T-cell (primary cell): ENCODE measurements at regions not wholly inside any gene's neighbourhood (a gene's known extent, or its start where the extent isn't known, plus 50 kb on each side); places are given as distances from the start of the nearest gene placed in this dataset.

Experiments used
- ATAC-seq, 4 experiments: fragments of 200-7000 bp in 3 of 4; fragments of 150-1000 bp in 1 of 4; cut with Tn5 transposase; replicated peaks in 1 of 4; 1 replicate in 3 of 4; 2 replicates in 1 of 4; pipeline ENCODE4 v1.10.0; 2021; ENCODE audit warnings: moderate library complexity in 3 of 4, mild to moderate bottlenecking in 2 of 4, moderate number of reproducible peaks in 1 of 4
- CTCF ChIA-PET, 2 donors: fragments of 300-600 bp; sonication (Branson Sonifier 250); formaldehyde crosslinking; loops; one replicate each; lab custom pipeline; 2022; ENCODE audit warnings: antibody characterized with exemption in 2 of 2; lab: Charles Lee
- POLR2A ChIA-PET, 2 donors: fragments of 300-600 bp; sonication (Branson Sonifier 250); formaldehyde crosslinking; loops; one replicate each; lab custom pipeline; 2022; ENCODE audit warnings: antibody characterized with exemption in 2 of 2; lab: Charles Lee
- DNase-seq, 35 experiments: peaks; one replicate each; pipeline versions ENCODE4 v3.0.0 to v3.0.0-alpha.2; 2013 to 2023
- H3K27ac ChIP-seq: one replicate; pipeline ENCODE4 v1.5.1; 2013; ENCODE audit warnings: low read length
- H3K27me3 ChIP-seq, 2 experiments: replicated peaks in 1 of 2; 1 replicate in 1 of 2; 2 replicates in 1 of 2; pipeline versions ENCODE4 v1.6.1 to v1.7.0; 2013; ENCODE audit warnings: low read length in 1 of 2, mixed read lengths in 1 of 2; ENCODE audit not compliant: control insufficient read depth in 2 of 2, insufficient read depth in 2 of 2; ENCODE audit errors: extremely low read depth in 1 of 2
- H3K36me3 ChIP-seq, 2 donors: 1 replicate in 1 of 2; 2 replicates in 1 of 2; pipeline versions ENCODE4 v1.6.1 to v1.7.0; 2013; ENCODE audit warnings: low read length in 1 of 2; ENCODE audit not compliant: control insufficient read depth in 2 of 2, insufficient read depth in 1 of 2; ENCODE audit errors: extremely low read depth in 1 of 2
- H3K4me1 ChIP-seq, 2 experiments: 1 replicate in 1 of 2; 2 replicates in 1 of 2; pipeline versions ENCODE4 v1.6.1 to v1.7.0; 2013; ENCODE audit warnings: low read length in 2 of 2, mixed read lengths in 1 of 2; ENCODE audit not compliant: insufficient read depth in 2 of 2, control insufficient read depth in 1 of 2; ENCODE audit errors: extremely low read depth in 1 of 2
- H3K4me3 ChIP-seq, 2 donors: 1 replicate in 1 of 2; 2 replicates in 1 of 2; pipeline versions ENCODE4 v1.5.1 to v1.7.0; 2013; ENCODE audit warnings: mild to moderate bottlenecking in 2 of 2, low read length in 1 of 2, moderate library complexity in 1 of 2; ENCODE audit not compliant: control insufficient read depth in 1 of 2; ENCODE audit errors: extremely low read depth in 1 of 2
- H3K9me3 ChIP-seq: 2 replicates; pipeline ENCODE4 v1.7.0; 2013
- H3K27ac Mint-ChIP-seq, 2 donors: one replicate each; pipeline ENCODE4 v1.8.0; 2020 to 2021; ENCODE audit warnings: mild to moderate bottlenecking in 2 of 2, mixed read lengths in 2 of 2
- H3K27me3 Mint-ChIP-seq, 2 donors: one replicate each; pipeline ENCODE4 v1.8.0; 2021 to 2022; ENCODE audit warnings: mixed read lengths in 2 of 2
- H3K36me3 Mint-ChIP-seq: one replicate; pipeline ENCODE4 v1.8.0; 2021; ENCODE audit warnings: mixed read lengths
- H3K4me1 Mint-ChIP-seq, 3 donors: one replicate each; pipeline ENCODE4 v1.8.0; 2020 to 2022; ENCODE audit warnings: mixed read lengths in 3 of 3, mild to moderate bottlenecking in 1 of 3
- H3K4me3 Mint-ChIP-seq, 3 donors: one replicate each; pipeline ENCODE4 v1.8.0; 2020 to 2022; ENCODE audit warnings: mild to moderate bottlenecking in 3 of 3, mixed read lengths in 3 of 3, moderate library complexity in 3 of 3
- H3K9me3 Mint-ChIP-seq, 3 donors: one replicate each; pipeline ENCODE4 v1.8.0; 2020 to 2022; ENCODE audit warnings: mixed read lengths in 3 of 3
- WGBS: methylation state at CpG from one replicate; pipeline ENCODE4 v1.1.5; 2013; ENCODE audit warnings: missing lambda C conversion rate; ENCODE audit not compliant: insufficient coverage; 5-methylcytosine and 5-hydroxymethylcytosine counted together

DNA sequence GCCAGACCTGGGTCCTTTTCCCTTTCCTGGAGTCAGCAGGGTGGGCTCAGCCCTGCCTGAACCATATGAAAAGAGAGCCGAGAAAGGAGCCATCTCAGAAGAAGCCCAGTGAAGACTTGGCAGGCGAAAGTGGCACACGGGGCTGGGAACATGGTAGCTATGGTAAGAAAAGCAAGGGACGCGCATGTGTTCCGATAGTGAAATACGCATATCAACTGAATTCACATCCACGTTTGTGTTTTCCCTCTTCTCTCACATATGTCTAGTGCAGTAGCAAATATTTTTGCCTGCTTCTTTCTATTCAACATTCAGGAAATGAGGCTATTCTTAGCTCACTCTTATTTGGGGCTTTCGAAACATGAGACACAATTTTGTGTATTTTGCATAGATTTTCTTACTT lies 54.1 kb upstream of the PEG3 start:
- POLR2A ChIA-PET: no interaction called here

DNA sequence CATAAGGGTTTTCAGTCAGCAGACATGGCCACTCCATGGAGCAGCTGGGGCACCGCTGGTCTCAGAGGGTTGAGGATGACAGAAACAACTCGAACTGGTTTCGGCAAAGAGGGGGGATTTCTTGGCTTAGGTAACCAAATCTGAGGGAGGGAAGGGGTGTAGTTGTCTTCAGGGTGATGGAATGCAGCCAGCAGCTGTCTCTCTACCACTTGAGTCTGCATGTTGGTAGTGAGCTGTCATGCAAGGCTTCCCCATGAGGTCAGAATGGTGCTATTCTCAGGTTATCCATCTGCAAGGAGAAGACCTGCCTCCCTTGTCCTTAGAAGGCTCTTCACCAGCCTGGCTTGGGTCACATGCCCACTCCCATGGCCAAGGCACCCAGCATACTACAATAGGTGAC lies 55.6 kb upstream of the PEG3 start:
- H3K4me1 Mint-ChIP-seq: no peaks in the 10 kb centered on the region
- peaks cover 23 to 40% (median 27%) of the 10 kb centered on the region in 3 donors for H3K9me3 Mint-ChIP-seq
- DNase-seq: no peak
- H3K27me3 Mint-ChIP-seq: no peaks in the 10 kb centered on the region
- no peaks in the 10 kb centered on the region for H3K36me3 ChIP-seq
- H3K27ac Mint-ChIP-seq: no peak overlapping the region
- no peaks in the 10 kb centered on the region for H3K36me3 Mint-ChIP-seq
- H3K4me3 ChIP-seq: no peak overlapping the region
- no peak overlapping the region for H3K4me3 Mint-ChIP-seq
- ChIA-PET POLR2A (no interaction called here), CTCF (no interaction called here)
- ATAC-seq: no peak
- no peaks in the 10 kb centered on the region for H3K4me1 ChIP-seq
- H3K9me3 ChIP-seq: no peaks in the 10 kb centered on the region
- 85% methylated on average over 3 of the region's 3 CpGs for WGBS
- H3K27me3 ChIP-seq: peaks cover 0 to 2% of the 10 kb centered on the region in 2 experiments
- no peak overlapping the region for H3K27ac ChIP-seq

More for the DNA sequence above, 54.1 kb upstream of the PEG3 start:
- Histone ChIP-seq H3K36me3 (no peaks in the 10 kb centered on the region), H3K9me3 (no peaks in the 10 kb centered on the region), H3K27me3 (peaks cover 0 to 2% of the 10 kb centered on the region in 2 experiments), H3K27ac (no peak overlapping the region), H3K4me3 (no peak overlapping the region), H3K4me1 (no peaks in the 10 kb centered on the region)
- ATAC-seq (no peak), DNase-seq (no peak)
- Mint-ChIP-seq H3K27ac (no peak overlapping the region), H3K27me3 (peaks cover 0 to 4% of the 10 kb centered on the region in 2 donors), H3K9me3 (peaks cover 27 to 32% (median 29%) of the 10 kb centered on the region in 3 donors), H3K4me3 (no peak overlapping the region), H3K4me1 (no peaks in the 10 kb centered on the region), H3K36me3 (no peaks in the 10 kb centered on the region)
- WGBS: 50% methylated on average over 1 of the region's 9 CpGs
- CTCF ChIA-PET: no interaction called here

DNA sequence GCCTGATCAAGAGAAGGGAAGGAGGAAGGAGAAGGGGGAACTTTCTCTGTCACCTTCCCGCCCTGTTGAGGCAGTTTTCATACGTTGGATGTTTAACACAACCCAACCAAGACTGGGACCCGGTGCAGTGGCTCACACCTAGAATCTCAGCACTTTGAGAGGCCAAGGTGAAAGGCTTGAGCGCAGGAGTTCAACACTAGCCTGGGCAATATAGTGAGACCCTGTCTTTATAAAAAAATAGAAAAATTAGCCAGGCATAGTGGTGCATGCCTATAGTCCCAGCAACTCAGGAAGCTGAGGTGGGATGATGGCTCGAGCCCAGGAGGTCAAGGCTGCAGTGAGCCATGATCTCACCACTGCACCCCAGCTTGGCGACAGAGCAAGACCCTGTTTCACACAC lies 59.4 kb upstream of the PEG3 start:
- H3K4me3 ChIP-seq: no peak overlapping the region
- no peak overlapping the region for H3K27ac Mint-ChIP-seq
- no peaks in the 10 kb centered on the region for H3K36me3 Mint-ChIP-seq
- H3K27me3 Mint-ChIP-seq: no peaks in the 10 kb centered on the region
- H3K36me3 ChIP-seq: no peaks in the 10 kb centered on the region
- H3K9me3 Mint-ChIP-seq: peaks cover 20 to 53% (median 36%) of the 10 kb centered on the region in 3 donors
- no peak for DNase-seq
- no peak overlapping the region for H3K27ac ChIP-seq
- H3K4me1 ChIP-seq: no peaks in the 10 kb centered on the region
- H3K4me3 Mint-ChIP-seq: no peak overlapping the region
- ChIA-PET CTCF (no interaction called here), POLR2A (no interaction called here)
- H3K27me3 ChIP-seq: no peaks in the 10 kb centered on the region
- 86% methylated on average over 2 of the region's 6 CpGs for WGBS
- ATAC-seq: no peak
- no peaks in the 10 kb centered on the region for H3K4me1 Mint-ChIP-seq
- H3K9me3 ChIP-seq: peaks cover 2% of the 10 kb centered on the region

DNA sequence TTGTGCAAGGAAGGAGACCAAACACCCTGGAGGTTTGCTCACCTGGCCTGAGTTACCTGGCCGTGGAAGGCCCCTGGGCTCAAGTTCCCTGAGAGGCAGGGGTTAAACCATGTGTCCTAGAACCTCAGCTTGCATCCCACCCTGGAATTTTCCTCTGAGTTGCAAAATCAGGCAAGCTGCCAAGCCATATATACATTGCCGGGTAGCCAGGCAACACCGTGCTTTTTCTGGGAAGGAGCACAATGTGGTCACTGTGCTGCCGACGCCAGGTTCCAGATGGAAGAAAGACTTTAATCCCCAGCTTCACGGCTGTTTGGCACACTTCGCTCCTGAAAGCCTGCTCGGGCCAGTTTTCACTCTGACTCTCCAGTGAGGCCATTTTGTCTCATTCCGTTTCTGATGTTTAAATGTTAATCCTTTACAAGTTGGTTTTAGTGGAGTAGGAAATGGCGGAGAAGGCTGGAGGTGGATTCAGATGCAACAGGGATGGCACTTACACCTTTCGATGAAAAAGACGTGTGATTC lies 60.1 kb upstream of the PEG3 start:
- peaks cover 2% of the 10 kb centered on the region for H3K9me3 ChIP-seq
- ChIA-PET CTCF (no interaction called here), POLR2A (no interaction called here)
- H3K4me3 ChIP-seq: no peak overlapping the region
- no peaks in the 10 kb centered on the region for H3K36me3 ChIP-seq
- Mint-ChIP-seq H3K4me3 (no peak overlapping the region), H3K27me3 (no peaks in the 10 kb centered on the region), H3K36me3 (no peaks in the 10 kb centered on the region), H3K9me3 (peaks cover 20 to 58% (median 34%) of the 10 kb centered on the region in 3 donors), H3K27ac (no peak overlapping the region), H3K4me1 (no peaks in the 10 kb centered on the region)
- no peak for ATAC-seq
- DNase-seq: no peak
- 90% methylated on average over 9 of the region's 12 CpGs for WGBS
- H3K27me3 ChIP-seq: no peaks in the 10 kb centered on the region
- H3K4me1 ChIP-seq: no peaks in the 10 kb centered on the region
- no peak overlapping the region for H3K27ac ChIP-seq

DNA sequence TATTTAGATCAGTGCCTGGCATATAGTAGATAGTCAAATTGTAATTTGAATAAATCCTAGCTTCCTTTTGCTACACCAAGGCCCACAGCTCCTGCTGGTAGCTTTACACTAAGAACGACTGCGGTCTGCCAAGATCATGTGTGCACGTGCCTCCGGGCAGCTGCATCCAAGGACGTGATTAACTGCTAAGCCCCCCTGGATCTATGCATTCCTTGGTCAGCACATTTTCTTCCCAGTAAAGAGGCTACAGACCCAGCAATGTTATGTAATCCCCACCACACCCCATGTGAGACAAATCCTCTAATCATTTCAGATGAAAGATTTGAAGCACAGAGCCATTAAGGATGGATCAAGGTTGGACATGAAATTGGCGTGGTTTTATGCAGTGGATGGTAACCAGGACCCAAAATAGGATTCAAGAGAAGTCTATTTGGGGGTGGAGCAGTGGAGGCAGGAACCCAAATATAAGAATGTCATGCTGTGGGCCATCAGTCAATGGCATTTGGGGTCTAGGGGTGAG lies 65.2 kb upstream of the PEG3 start:
- CTCF ChIA-PET: no interaction called here
- Histone ChIP-seq H3K4me3 (no peak overlapping the region), H3K27ac (no peak overlapping the region), H3K36me3 (no peaks in the 10 kb centered on the region), H3K4me1 (no peaks in the 10 kb centered on the region), H3K27me3 (no peaks in the 10 kb centered on the region), H3K9me3 (peaks cover 2% of the 10 kb centered on the region)
- DNase-seq (no peak), ATAC-seq (no peak)
- peaks cover 15 to 61% (median 47%) of the 10 kb centered on the region in 3 donors for H3K9me3 Mint-ChIP-seq
- 90% methylated on average over 6 of the region's 6 CpGs for WGBS
- H3K27me3 Mint-ChIP-seq: no peaks in the 10 kb centered on the region
- POLR2A ChIA-PET: no interaction called here
- H3K36me3 Mint-ChIP-seq: no peaks in the 10 kb centered on the region
- no peak overlapping the region for H3K4me3 Mint-ChIP-seq
- no peak overlapping the region for H3K27ac Mint-ChIP-seq
- H3K4me1 Mint-ChIP-seq: no peaks in the 10 kb centered on the region

DNA sequence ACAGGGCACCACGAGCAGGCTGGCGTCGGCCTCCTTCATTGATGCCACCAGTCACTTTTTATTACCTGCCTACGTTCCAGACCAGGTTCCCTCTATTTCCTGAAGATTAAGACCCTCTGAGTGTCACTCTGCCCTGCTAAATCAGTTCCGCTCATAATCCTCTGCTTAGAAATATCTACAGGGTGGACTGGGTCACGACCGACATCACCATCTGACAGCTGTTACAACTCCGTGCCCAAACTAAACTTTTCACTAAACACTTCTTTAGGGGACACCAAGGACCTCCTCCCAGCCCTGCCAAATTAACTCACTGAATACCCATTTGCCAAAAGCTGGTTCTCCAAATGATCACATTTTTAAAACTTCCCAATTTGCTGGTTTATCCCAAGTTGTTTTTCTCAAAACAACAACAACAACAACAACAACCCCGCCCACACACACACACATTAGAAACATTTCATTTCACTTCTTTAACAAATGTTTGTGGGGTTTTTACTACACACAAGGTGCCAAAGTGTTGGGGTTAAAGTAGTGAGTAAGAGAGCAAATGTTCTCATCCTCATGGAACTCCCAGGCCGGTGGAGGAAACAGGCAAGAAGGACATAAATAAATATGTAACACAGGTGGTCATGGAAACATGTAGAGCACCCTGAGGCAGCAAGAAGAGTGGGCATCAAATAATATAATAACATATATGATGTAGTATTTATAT lies 72.0 kb upstream of the PEG3 start:
- Mint-ChIP-seq H3K36me3 (no peaks in the 10 kb centered on the region), H3K9me3 (peaks cover 17 to 49% (median 36%) of the 10 kb centered on the region in 3 donors), H3K27me3 (no peaks in the 10 kb centered on the region), H3K4me1 (no peaks in the 10 kb centered on the region), H3K4me3 (no peak overlapping the region), H3K27ac (no peak overlapping the region)
- no peak overlapping the region for H3K27ac ChIP-seq
- WGBS: 82% methylated on average over 8 of the region's 10 CpGs
- no peak overlapping the region for H3K4me3 ChIP-seq
- no peaks in the 10 kb centered on the region for H3K36me3 ChIP-seq
- ChIA-PET CTCF (no interaction called here), POLR2A (no interaction called here)
- DNase-seq (no peak), ATAC-seq (no peak)
- no peaks in the 10 kb centered on the region for H3K4me1 ChIP-seq
- H3K27me3 ChIP-seq: no peaks in the 10 kb centered on the region
- no peaks in the 10 kb centered on the region for H3K9me3 ChIP-seq
